ENCODE measurements at regions not wholly inside any gene's neighbourhood (a gene's known extent, or its start where the extent isn't known, plus 50 kb on each side); places are given as distances from the start of the nearest gene placed in this dataset.

GRCh38 chr22:47814474-47814873 lies 1052.0 kb downstream of the TBC1D22A start:
- DNase-seq (ENCODE audit: low read depth) = no peak

- no peak for DNase-seq (ENCODE audit: low read depth)
These were observed 1051.2 kb downstream of the TBC1D22A start for GRCh38 chr22:47813661-47814060.

GRCh38 chr22:47811971-47812370 lies 1049.5 kb downstream of the TBC1D22A start:
- DNase-seq (ENCODE audit: low read depth) = no peak

GRCh38 chr22:47810505-47811500 lies 1048.4 kb downstream of the TBC1D22A start:
- no peak for DNase-seq (ENCODE audit: low read depth)

- no peak for DNase-seq (ENCODE audit: low read depth)
These were observed 1046.6 kb downstream of the TBC1D22A start for GRCh38 chr22:47808886-47809620.

- DNase-seq (ENCODE audit: low read depth) = no peak
These were observed 1045.8 kb downstream of the TBC1D22A start for GRCh38 chr22:47808236-47808635.

GRCh38 chr22:47807506-47807905 lies 1045.1 kb downstream of the TBC1D22A start:
- no peak for DNase-seq (ENCODE audit: low read depth)

- DNase-seq (ENCODE audit: low read depth) = no peak
These were observed 1044.4 kb downstream of the TBC1D22A start for GRCh38 chr22:47806894-47807293.

- DNase-seq (ENCODE audit: low read depth) = no peak
These were observed 1043.0 kb downstream of the TBC1D22A start for GRCh38 chr22:47805394-47805935.

- DNase-seq (ENCODE audit: low read depth) = no peak
These were observed 1041.8 kb downstream of the TBC1D22A start for GRCh38 chr22:47804281-47804680.

GRCh38 chr22:47802421-47802820 lies 1040.0 kb downstream of the TBC1D22A start:
- DNase-seq (ENCODE audit: low read depth) = no peak

GRCh38 chr22:47801541-47802245 lies 1039.2 kb downstream of the TBC1D22A start:
- no peak for DNase-seq (ENCODE audit: low read depth)

- no peak for DNase-seq (ENCODE audit: low read depth)
These were observed 1035.8 kb downstream of the TBC1D22A start for GRCh38 chr22:47798229-47798628.

GRCh38 chr22:47797342-47797945 lies 1035.0 kb downstream of the TBC1D22A start:
- DNase-seq (ENCODE audit: low read depth) = no peak

GRCh38 chr22:47796128-47796908 lies 1033.9 kb downstream of the TBC1D22A start:
- DNase-seq (ENCODE audit: low read depth) = no peak

GRCh38 chr22:47795477-47796127 lies 1033.2 kb downstream of the TBC1D22A start:
- DNase-seq (ENCODE audit: low read depth) = no peak

- no peak for DNase-seq (ENCODE audit: low read depth)
These were observed 1032.4 kb downstream of the TBC1D22A start for GRCh38 chr22:47794851-47795250.

GRCh38 chr22:47793304-47794101 lies 1031.1 kb downstream of the TBC1D22A start:
- no peak for DNase-seq (ENCODE audit: low read depth)

- no peak for DNase-seq (ENCODE audit: low read depth)
These were observed 1026.7 kb downstream of the TBC1D22A start for GRCh38 chr22:47789171-47789570.

Measured in HS-5 (cell line).